Esophagus squamous epithelium (tissue), 5 donors: ENCODE measurements at regions not wholly inside any gene's neighbourhood (a gene's known extent, or its start where the extent isn't known, plus 50 kb on each side); places are given as distances from the start of the nearest gene placed in this dataset.
"Not testable (repeated sequence)": the region's sequence is repeated elsewhere in the genome, so short reads cannot be mapped to it uniquely, and the experiment has no call there.

Experiments used
- DNase-seq: peaks from one replicate; lab custom pipeline; 2025; lab: John Stamatoyannopoulos, UW
- H3K27ac ChIP-seq, 4 donors: fragments of 200-600 bp; sonication (generic); one replicate each; pipeline ENCODE4 v1.5.1; 2016 to 2019; ENCODE audit warnings: mild to moderate bottlenecking in 1 of 4
- H3K27me3 ChIP-seq, 4 donors: fragments of 200-600 bp; sonication (generic); 1 replicate in 3 of 4; 2 replicates in 1 of 4; pipeline versions ENCODE4 v1.5.1 to v1.6.0; 2017 to 2021; ENCODE audit warnings: antibody characterized with exemption in 1 of 4
- H3K36me3 ChIP-seq, 3 donors: fragments of 200-600 bp; sonication (generic); one replicate each; pipeline ENCODE4 v1.5.1; 2016 to 2019
- H3K4me1 ChIP-seq, 3 donors: fragments of 200-600 bp; sonication (generic); one replicate each; pipeline ENCODE4 v1.5.1; 2017 to 2019
- H3K4me3 ChIP-seq, 4 donors: fragments of 200-600 bp; sonication (generic); 1 replicate in 3 of 4; 2 replicates in 1 of 4; pipeline ENCODE4 v1.5.1; 2016 to 2019; ENCODE audit warnings: mild to moderate bottlenecking in 2 of 4, moderate library complexity in 1 of 4
- H3K9me3 ChIP-seq, 3 donors: fragments of 200-600 bp; sonication (generic); one replicate each; pipeline ENCODE4 v1.5.1; 2016 to 2019
- POLR2A ChIP-seq, 4 donors: fragments of 450-650 bp; IDR thresholded peaks; one replicate each; pipeline ENCODE4 v1.6.1; 2017; ENCODE audit warnings: antibody characterized with exemption in 4 of 4, mild to moderate bottlenecking in 4 of 4, moderate library complexity in 3 of 4
- WGBS, 2 donors: methylation state at CpG; one replicate each; pipeline ENCODE4 v1.1.5; 2018; 5-methylcytosine and 5-hydroxymethylcytosine counted together
- intact Hi-C: fragments of 100-400 bp; cut with DNase I; formaldehyde crosslinking; loops from one replicate; pipeline ENCODE4 v1.15.0; 2022
- TF ChIP-seq, protein P1 (sequence below), 6 experiments: fragments of 450-650 bp in 4 of 6; fragments of 200-600 bp in 2 of 6; sonication (generic) in 2 of 6; IDR thresholded peaks; one replicate each; pipeline ENCODE4 v1.5.1; 2016 to 2019; ENCODE audit warnings: antibody characterized with exemption in 6 of 6, mild to moderate bottlenecking in 4 of 6, moderate library complexity in 4 of 6
- donor health status: DM: yes; HTN: yes; CAD: no.

DNA sequence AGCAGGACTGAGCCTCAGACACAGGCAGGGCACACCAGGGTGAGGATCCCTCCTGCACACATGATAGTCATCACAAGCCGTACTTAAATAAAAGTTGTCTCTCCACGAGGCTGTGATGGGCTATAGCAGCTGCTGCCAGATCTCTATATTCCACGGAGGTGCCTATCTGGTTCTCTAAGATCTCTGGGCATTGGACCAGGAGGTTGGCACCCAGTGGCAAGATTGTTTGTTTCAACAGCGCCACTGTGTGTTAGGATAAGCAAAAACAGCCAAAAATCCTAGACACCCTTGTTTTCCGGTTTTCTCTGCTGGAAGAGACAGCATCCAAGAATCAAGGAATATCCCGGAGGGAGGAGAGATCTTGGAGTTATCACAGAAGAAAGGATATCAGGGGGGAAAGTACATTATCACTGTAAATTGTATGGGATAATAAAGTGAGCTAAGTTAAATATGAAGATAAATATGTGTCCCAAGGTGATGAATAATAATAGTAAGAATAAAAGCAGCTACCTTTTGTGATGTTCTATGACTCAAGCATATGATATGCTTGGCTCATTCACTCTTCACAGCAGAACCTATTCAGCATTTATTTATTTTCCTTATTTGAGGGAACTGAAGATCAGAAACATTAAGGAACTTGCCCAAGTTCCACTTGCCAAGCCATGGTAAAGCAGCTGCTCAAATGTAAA lies 90.6 kb upstream of the AKAP13 start:
- no peak for DNase-seq
- no peak overlapping the region for H3K27ac ChIP-seq
- no peak for TF ChIP-seq POLR2A (IDR thresholded peaks at IDR 0.05)
- TF ChIP-seq, protein P1, sequence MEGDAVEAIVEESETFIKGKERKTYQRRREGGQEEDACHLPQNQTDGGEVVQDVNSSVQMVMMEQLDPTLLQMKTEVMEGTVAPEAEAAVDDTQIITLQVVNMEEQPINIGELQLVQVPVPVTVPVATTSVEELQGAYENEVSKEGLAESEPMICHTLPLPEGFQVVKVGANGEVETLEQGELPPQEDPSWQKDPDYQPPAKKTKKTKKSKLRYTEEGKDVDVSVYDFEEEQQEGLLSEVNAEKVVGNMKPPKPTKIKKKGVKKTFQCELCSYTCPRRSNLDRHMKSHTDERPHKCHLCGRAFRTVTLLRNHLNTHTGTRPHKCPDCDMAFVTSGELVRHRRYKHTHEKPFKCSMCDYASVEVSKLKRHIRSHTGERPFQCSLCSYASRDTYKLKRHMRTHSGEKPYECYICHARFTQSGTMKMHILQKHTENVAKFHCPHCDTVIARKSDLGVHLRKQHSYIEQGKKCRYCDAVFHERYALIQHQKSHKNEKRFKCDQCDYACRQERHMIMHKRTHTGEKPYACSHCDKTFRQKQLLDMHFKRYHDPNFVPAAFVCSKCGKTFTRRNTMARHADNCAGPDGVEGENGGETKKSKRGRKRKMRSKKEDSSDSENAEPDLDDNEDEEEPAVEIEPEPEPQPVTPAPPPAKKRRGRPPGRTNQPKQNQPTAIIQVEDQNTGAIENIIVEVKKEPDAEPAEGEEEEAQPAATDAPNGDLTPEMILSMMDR (IDR thresholded peaks at IDR 0.05) = peak in 5 of 6 experiments; percentile 47 to 80 (median 63)
- WGBS, 2 donors = 5 to 11% methylated on average over 6 of the region's 6 CpGs
- intact Hi-C loops = no loop called here
- no peaks in the 10 kb centered on the region for H3K36me3 ChIP-seq
- peaks cover 0 to 4% (median 0%) of the 10 kb centered on the region in 4 donors for H3K27me3 ChIP-seq
- no peak overlapping the region for H3K4me3 ChIP-seq
- no peaks in the 10 kb centered on the region for H3K9me3 ChIP-seq
- peaks cover 0 to 6% (median 0%) of the 10 kb centered on the region in 3 donors for H3K4me1 ChIP-seq

- H3K27me3 ChIP-seq, DNase-seq, intact Hi-C loops, H3K9me3 ChIP-seq, H3K36me3 ChIP-seq, H3K4me3 ChIP-seq, H3K27ac ChIP-seq: not testable (repeated sequence)
- WGBS, 2 donors = 79 to 87% methylated on average over 5 of the region's 5 CpGs
- peaks cover 0 to 16% (median 3%) of the 10 kb centered on the region in 3 donors for H3K4me1 ChIP-seq
Measured at GRCh38 chr15:85292583-85292982, 87.8 kb upstream of the AKAP13 start.

- Histone ChIP-seq H3K27ac (peak overlapping the region in 1 of 4 donors; percentile 38), H3K4me1 (peaks cover 0 to 10% (median 3%) of the 10 kb centered on the region in 3 donors), H3K4me3 (peak overlapping the region in 3 of 4 donors; percentile 25 to 53 (median 26)), H3K9me3 (no peaks in the 10 kb centered on the region), H3K27me3 (no peaks in the 10 kb centered on the region), H3K36me3 (no peaks in the 10 kb centered on the region)
- peak; percentile 29 for DNase-seq
- intact Hi-C loops = no loop called here
- 25 to 26% methylated on average over 10 to 13 of the region's 14 CpGs for WGBS, 2 donors
- TF ChIP-seq POLR2A (IDR thresholded peaks at IDR 0.05) = no peak
- TF ChIP-seq, protein P1 (IDR thresholded peaks at IDR 0.05) = peak; percentile 55 to 84 (median 71)
Measured at GRCh38 chr15:85296615-85297402, 83.6 kb upstream of the AKAP13 start.

GRCh38 chr15:85297537-85297936 lies 82.9 kb upstream of the AKAP13 start:
- Histone ChIP-seq H3K4me1 (peaks cover 0 to 10% (median 3%) of the 10 kb centered on the region in 3 donors), H3K27ac (no peak overlapping the region), H3K9me3 (no peaks in the 10 kb centered on the region), H3K36me3 (no peaks in the 10 kb centered on the region), H3K4me3 (no peak overlapping the region), H3K27me3 (no peaks in the 10 kb centered on the region)
- no peak for DNase-seq
- WGBS, 2 donors = 97 to 99% methylated on average over 7 of the region's 7 CpGs
- TF ChIP-seq, protein P1 (IDR thresholded peaks at IDR 0.05) = no peak
- no peak for TF ChIP-seq POLR2A (IDR thresholded peaks at IDR 0.05)
- intact Hi-C loops = no loop called here

DNA sequence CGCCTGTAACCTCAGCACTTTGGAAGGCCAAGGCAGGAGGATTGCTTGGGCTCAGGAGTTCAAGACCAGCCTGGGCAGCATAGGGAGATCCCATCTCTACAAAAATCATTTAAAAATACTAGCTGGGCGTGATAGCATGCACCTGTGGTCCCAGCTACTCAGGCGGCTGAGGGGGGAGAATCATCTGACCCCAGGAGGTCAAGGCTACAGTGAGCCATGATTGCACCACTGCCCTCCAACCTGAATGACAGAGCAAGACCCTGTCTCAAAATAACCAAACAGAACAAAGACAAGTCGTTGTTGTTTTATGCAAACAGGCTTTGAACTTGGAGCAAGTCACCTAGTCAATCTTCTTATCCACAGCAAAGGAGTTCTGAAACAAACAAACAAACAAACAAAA lies 82.0 kb upstream of the AKAP13 start:
- no peak for DNase-seq
- Histone ChIP-seq H3K27ac (no peak overlapping the region), H3K4me3 (no peak overlapping the region), H3K9me3 (no peaks in the 10 kb centered on the region), H3K27me3 (no peaks in the 10 kb centered on the region), H3K4me1 (peaks cover 0 to 10% (median 3%) of the 10 kb centered on the region in 3 donors), H3K36me3 (no peaks in the 10 kb centered on the region)
- intact Hi-C loops = no loop called here
- WGBS, 2 donors = 80 to 98% methylated on average over 3 to 4 of the region's 4 CpGs
- TF ChIP-seq, protein P1 (IDR thresholded peaks at IDR 0.05) = no peak
- no peak for TF ChIP-seq POLR2A (IDR thresholded peaks at IDR 0.05)
